ENCODE measurements at regions not wholly inside any gene's neighbourhood (a gene's known extent, or its start where the extent isn't known, plus 50 kb on each side); places are given as distances from the start of the nearest gene placed in this dataset.

- ATAC-seq (no peak), DNase-seq (no peak)
- intact Hi-C loops (cut with DNase I, micrococcal nuclease): no loop called here
Measured at GRCh38 chr17:77001487-77001886, 133.3 kb downstream of the MGAT5B start.

GRCh38 chr17:77002103-77003045 lies 134.2 kb downstream of the MGAT5B start:
- DNase-seq: no peak
- intact Hi-C loops (cut with DNase I, micrococcal nuclease): no loop called here
- ATAC-seq: no peak

GRCh38 chr17:77003699-77004098 lies 135.5 kb downstream of the MGAT5B start:
- intact Hi-C loops (cut with DNase I, micrococcal nuclease): no loop called here
- DNase-seq (no peak), ATAC-seq (no peak)

- ATAC-seq (no peak), DNase-seq (no peak)
Measured at GRCh38 chr17:77006971-77007649, 133.7 kb upstream of the SEC14L1 start.

GRCh38 chr17:77009877-77010276 lies 130.9 kb upstream of the SEC14L1 start:
- no peak for ATAC-seq
- DNase-seq: no peak
- intact Hi-C loops (cut with DNase I, micrococcal nuclease): no loop called here

More at GRCh38 chr17:77006971-77007649, 133.7 kb upstream of the SEC14L1 start:
- intact Hi-C loops (cut with DNase I, micrococcal nuclease): no loop called here

GRCh38 chr17:77010667-77011066 lies 130.1 kb upstream of the SEC14L1 start:
- ATAC-seq (no peak), DNase-seq (no peak)
- intact Hi-C loops (cut with DNase I, micrococcal nuclease): no loop called here

- peak in 1 of 2 donors; percentile 58 for DNase-seq
- ATAC-seq: no peak
- intact Hi-C loops (cut with DNase I, micrococcal nuclease): no loop called here
Measured at GRCh38 chr17:77011173-77012011, 129.4 kb upstream of the SEC14L1 start.

- intact Hi-C loops (cut with DNase I, micrococcal nuclease): no loop called here
- DNase-seq (no peak), ATAC-seq (no peak)
Measured at GRCh38 chr17:77018504-77018903, 122.3 kb upstream of the SEC14L1 start.

- ATAC-seq (no peak), DNase-seq (no peak)
- intact Hi-C loops (cut with DNase I, micrococcal nuclease): no loop called here
Measured at GRCh38 chr17:77019893-77020379, 120.8 kb upstream of the SEC14L1 start.

- no peak for ATAC-seq
- intact Hi-C loops (cut with DNase I, micrococcal nuclease): no loop called here
- DNase-seq: no peak
Measured at GRCh38 chr17:77020973-77021372, 119.8 kb upstream of the SEC14L1 start.

- no peak for ATAC-seq
- intact Hi-C loops (cut with DNase I, micrococcal nuclease): no loop called here
- DNase-seq: no peak
Measured at GRCh38 chr17:77022766-77023165, 118.0 kb upstream of the SEC14L1 start.

GRCh38 chr17:77025781-77026180 lies 115.0 kb upstream of the SEC14L1 start:
- no peak for ATAC-seq
- intact Hi-C loops (cut with DNase I, micrococcal nuclease): no loop called here
- no peak for DNase-seq

- no peak for DNase-seq
- no peak for ATAC-seq
- intact Hi-C loops (cut with DNase I, micrococcal nuclease): no loop called here
Measured at GRCh38 chr17:77027271-77027889, 113.4 kb upstream of the SEC14L1 start.

GRCh38 chr17:77028900-77029299 lies 111.9 kb upstream of the SEC14L1 start:
- intact Hi-C loops (cut with DNase I, micrococcal nuclease): no loop called here
- no peak for DNase-seq
- ATAC-seq: no peak

GRCh38 chr17:77032929-77033328 lies 107.8 kb upstream of the SEC14L1 start:
- ATAC-seq (no peak), DNase-seq (no peak)
- intact Hi-C loops (cut with DNase I, micrococcal nuclease): no loop called here

- ATAC-seq (no peak), DNase-seq (no peak)
- intact Hi-C loops (cut with DNase I, micrococcal nuclease): no loop called here
Measured at GRCh38 chr17:77033892-77034404, 106.8 kb upstream of the SEC14L1 start.

- DNase-seq (no peak), ATAC-seq (no peak)
- intact Hi-C loops (cut with DNase I, micrococcal nuclease): no loop called here
Measured at GRCh38 chr17:77034677-77035424, 105.9 kb upstream of the SEC14L1 start.

GRCh38 chr17:77035526-77035925 lies 105.2 kb upstream of the SEC14L1 start:
- intact Hi-C loops (cut with DNase I, micrococcal nuclease): no loop called here
- DNase-seq (no peak), ATAC-seq (no peak)

Data from left colon (tissue), 2 donors.